ENCODE measurements at regions not wholly inside any gene's neighbourhood (a gene's known extent, or its start where the extent isn't known, plus 50 kb on each side); places are given as distances from the start of the nearest gene placed in this dataset.

DNA sequence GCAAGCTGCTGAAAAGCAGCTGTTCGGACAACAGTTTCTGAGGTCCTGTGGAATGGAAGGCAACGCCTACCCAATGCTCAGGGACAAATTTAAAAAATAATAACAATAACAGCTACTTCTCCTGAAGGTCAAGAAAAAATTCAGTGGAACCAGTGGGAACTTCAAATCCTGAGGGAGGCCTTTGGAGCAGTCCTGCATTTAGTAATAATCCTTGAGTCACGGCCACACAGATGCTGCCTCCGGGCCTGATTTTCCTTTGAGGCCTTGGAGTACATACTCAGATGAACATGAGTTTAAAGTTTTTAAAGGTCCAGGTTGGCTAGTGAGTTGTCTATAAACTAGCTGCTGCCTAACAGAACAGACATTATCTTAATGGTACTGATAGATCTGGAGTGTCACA is 268.0 kb downstream of the MSRB3 start:
- H4K20me1 ChIP-seq (ENCODE audit: insufficient read depth, low read length), result no peaks in the 10 kb centered on the region
- no peaks in the 10 kb centered on the region for H3K9me3 ChIP-seq (replicated peaks; ENCODE audit: insufficient read depth, low read length)
- H3K4me1 ChIP-seq (ENCODE audit: low read length), result no peaks in the 10 kb centered on the region
- H3K9me2 ChIP-seq (replicated peaks; ENCODE audit: insufficient read depth, low read length), result no peaks in the 10 kb centered on the region
- H3K9ac ChIP-seq (ENCODE audit: low read length), result no peak overlapping the region
- no peak overlapping the region for H3K27ac ChIP-seq (ENCODE audit: low read length)
- no peak overlapping the region for H2AFZ ChIP-seq (ENCODE audit: low read length)
- no peaks in the 10 kb centered on the region for H3K27me3 ChIP-seq (replicated peaks; ENCODE audit: insufficient read depth, low read length)
- no peak overlapping the region for H3K4me3 ChIP-seq (ENCODE audit: low read length)
- no peaks in the 10 kb centered on the region for H3F3A ChIP-seq (ENCODE audit: insufficient read depth, low read length)
- DNase-seq, result no peak
- TF ChIP-seq EZH2phosphoT487 (IDR thresholded peaks at IDR 0.05; ENCODE audit: low read length) (no peak), EZH2 (optimal IDR thresholded peaks at IDR 0.05; ENCODE audit: low read depth, low read length) (no peak)
- TF ChIP-seq, protein P1, sequence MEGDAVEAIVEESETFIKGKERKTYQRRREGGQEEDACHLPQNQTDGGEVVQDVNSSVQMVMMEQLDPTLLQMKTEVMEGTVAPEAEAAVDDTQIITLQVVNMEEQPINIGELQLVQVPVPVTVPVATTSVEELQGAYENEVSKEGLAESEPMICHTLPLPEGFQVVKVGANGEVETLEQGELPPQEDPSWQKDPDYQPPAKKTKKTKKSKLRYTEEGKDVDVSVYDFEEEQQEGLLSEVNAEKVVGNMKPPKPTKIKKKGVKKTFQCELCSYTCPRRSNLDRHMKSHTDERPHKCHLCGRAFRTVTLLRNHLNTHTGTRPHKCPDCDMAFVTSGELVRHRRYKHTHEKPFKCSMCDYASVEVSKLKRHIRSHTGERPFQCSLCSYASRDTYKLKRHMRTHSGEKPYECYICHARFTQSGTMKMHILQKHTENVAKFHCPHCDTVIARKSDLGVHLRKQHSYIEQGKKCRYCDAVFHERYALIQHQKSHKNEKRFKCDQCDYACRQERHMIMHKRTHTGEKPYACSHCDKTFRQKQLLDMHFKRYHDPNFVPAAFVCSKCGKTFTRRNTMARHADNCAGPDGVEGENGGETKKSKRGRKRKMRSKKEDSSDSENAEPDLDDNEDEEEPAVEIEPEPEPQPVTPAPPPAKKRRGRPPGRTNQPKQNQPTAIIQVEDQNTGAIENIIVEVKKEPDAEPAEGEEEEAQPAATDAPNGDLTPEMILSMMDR (IDR thresholded peaks at IDR 0.05; ENCODE audit: low read length), result no peak
- no peaks in the 10 kb centered on the region for H3K79me2 ChIP-seq (ENCODE audit: low read length)
- H3K4me2 ChIP-seq (ENCODE audit: low read depth, low read length), result no peak overlapping the region
- H3K36me3 ChIP-seq (replicated peaks; ENCODE audit: insufficient read depth, low read length), result no peaks in the 10 kb centered on the region

DNA sequence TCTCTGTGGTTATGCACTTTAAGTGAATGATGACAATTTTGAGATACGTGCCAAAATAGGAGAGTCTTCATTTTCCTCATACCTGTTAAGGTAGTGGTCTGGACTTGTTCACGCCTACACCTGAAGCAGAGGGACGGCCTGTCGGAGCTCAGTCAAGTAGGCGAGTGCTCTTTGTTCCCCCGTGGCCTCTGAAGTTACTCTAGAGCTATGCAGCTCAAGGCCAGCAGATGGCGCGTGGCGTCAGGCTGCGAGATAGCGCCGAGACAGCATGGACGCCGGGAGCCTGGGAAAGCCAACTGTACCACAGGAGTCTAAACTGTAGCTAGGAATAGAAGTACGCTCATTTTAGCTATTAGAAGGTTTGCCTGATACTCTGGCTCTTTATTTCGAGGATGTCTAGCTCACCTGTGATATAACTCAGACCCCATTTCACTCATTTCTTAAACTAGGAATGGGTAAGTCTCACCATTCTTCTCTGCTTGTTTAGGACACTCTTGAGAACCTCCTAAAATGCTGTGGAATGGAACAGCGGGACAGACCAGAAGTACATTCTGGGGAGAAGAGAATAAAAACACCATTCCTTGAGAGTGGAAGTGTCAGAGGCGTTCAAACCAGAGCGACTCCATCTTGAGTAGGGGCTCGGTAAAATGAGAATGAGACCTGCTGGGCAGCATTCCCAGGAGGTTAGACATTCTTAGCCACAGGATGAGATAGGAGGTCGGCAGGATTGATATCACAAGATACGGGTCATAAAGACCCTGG is 267.4 kb upstream of the HMGA2 start:
- no peak overlapping the region for H3K9ac ChIP-seq (ENCODE audit: low read length)
- peak; percentile 73 for DNase-seq
- no peaks in the 10 kb centered on the region for H3K4me1 ChIP-seq (ENCODE audit: low read length)
- no peaks in the 10 kb centered on the region for H3K36me3 ChIP-seq (replicated peaks; ENCODE audit: insufficient read depth, low read length)
- no peaks in the 10 kb centered on the region for H3K9me3 ChIP-seq (replicated peaks; ENCODE audit: insufficient read depth, low read length)
- no peaks in the 10 kb centered on the region for H3K79me2 ChIP-seq (ENCODE audit: low read length)
- TF ChIP-seq EZH2 (optimal IDR thresholded peaks at IDR 0.05; ENCODE audit: low read depth, low read length), result no peak
- TF ChIP-seq, protein P1 (IDR thresholded peaks at IDR 0.05; ENCODE audit: low read length), result peak; percentile 95
- no peaks in the 10 kb centered on the region for H3F3A ChIP-seq (ENCODE audit: insufficient read depth, low read length)
- H4K20me1 ChIP-seq (ENCODE audit: insufficient read depth, low read length), result no peaks in the 10 kb centered on the region
- no peaks in the 10 kb centered on the region for H3K27me3 ChIP-seq (replicated peaks; ENCODE audit: insufficient read depth, low read length)
- H2AFZ ChIP-seq (ENCODE audit: low read length), result peak overlapping the region; percentile 77
- no peaks in the 10 kb centered on the region for H3K9me2 ChIP-seq (replicated peaks; ENCODE audit: insufficient read depth, low read length)
- H3K4me3 ChIP-seq (ENCODE audit: low read length), result no peak overlapping the region
- H3K27ac ChIP-seq (ENCODE audit: low read length), result no peak overlapping the region
- peak overlapping the region; percentile 28; the same call in 1 of the 2 replicates for H3K4me2 ChIP-seq (ENCODE audit: low read depth, low read length)

DNA sequence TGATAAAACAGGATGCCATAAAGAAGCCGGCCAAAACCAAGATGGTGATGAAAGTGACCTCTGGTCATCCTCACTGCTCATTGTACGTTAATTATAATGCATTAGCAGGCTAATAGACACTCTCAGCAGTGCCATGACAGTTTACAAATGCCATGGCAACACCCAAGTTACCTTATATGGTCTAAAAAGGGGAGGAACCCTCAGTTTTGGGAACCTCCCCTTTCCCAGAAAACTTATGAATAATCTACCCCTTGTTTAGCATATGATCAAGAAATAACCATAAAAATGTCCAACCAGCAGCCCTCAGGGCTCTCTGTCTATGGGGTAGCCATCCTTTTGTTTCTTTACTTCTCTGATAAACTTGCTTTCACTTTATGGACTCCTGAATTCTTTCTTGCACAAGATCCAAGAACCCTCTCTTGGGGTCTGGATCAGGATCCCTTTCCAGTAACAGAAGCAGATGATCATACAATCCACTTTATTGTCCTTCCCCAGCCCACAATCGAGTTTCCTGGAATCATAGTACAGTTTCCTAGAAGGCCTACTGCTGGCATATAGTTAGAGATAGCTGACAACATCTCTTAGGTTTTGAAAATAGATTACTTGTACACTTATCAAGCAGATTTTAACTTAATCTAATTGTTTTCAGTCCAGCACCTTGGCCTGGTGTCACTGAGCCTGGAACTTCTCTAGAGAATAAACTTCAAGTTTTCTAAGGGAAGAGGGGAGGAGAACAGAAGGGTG is 266.7 kb upstream of the HMGA2 start:
- DNase-seq, result no peak
- Histone ChIP-seq H3K4me1 (ENCODE audit: low read length) (no peaks in the 10 kb centered on the region), H3K4me3 (ENCODE audit: low read length) (no peak overlapping the region), H2AFZ (ENCODE audit: low read length) (peak overlapping the region; percentile 77), H3K27ac (ENCODE audit: low read length) (no peak overlapping the region), H3K36me3 (replicated peaks; ENCODE audit: insufficient read depth, low read length) (no peaks in the 10 kb centered on the region), H3K9me2 (replicated peaks; ENCODE audit: insufficient read depth, low read length) (no peaks in the 10 kb centered on the region), H3K4me2 (ENCODE audit: low read depth, low read length) (no peak overlapping the region), H3K79me2 (ENCODE audit: low read length) (no peaks in the 10 kb centered on the region), H3K9me3 (replicated peaks; ENCODE audit: insufficient read depth, low read length) (no peaks in the 10 kb centered on the region), H4K20me1 (ENCODE audit: insufficient read depth, low read length) (no peaks in the 10 kb centered on the region), H3K9ac (ENCODE audit: low read length) (no peak overlapping the region), H3F3A (ENCODE audit: insufficient read depth, low read length) (no peaks in the 10 kb centered on the region), H3K27me3 (replicated peaks; ENCODE audit: insufficient read depth, low read length) (no peaks in the 10 kb centered on the region)
- TF ChIP-seq, protein P1 (IDR thresholded peaks at IDR 0.05; ENCODE audit: low read length), result no peak
- TF ChIP-seq EZH2 (optimal IDR thresholded peaks at IDR 0.05; ENCODE audit: low read depth, low read length) (no peak), EZH2phosphoT487 (IDR thresholded peaks at IDR 0.05; ENCODE audit: low read length) (no peak)

Measured in MM.1S (cell line).